HL-60 (cell line): ENCODE measurements at regions not wholly inside any gene's neighbourhood (a gene's known extent, or its start where the extent isn't known, plus 50 kb on each side); places are given as distances from the start of the nearest gene placed in this dataset.
A peak's percentile ranks its signal among the peaks of the same experiment; 100 is the strongest.

Experiments used
- DNase-seq, 2 experiments: peaks; one replicate each; pipeline ENCODE4 v3.0.0-alpha.2; 2010 to 2020; ENCODE audit warnings: low read depth in 1 of 2, low spot score in 1 of 2
- H3K27ac ChIP-seq: fragments of 250-450 bp; sonication (Bioruptor Pico); replicated peaks from 2 replicates; pipeline ENCODE4 v1.5.1; 2020; ENCODE audit warnings: mild to moderate bottlenecking, moderate library complexity
- H3K27me3 ChIP-seq: fragments of 250-450 bp; sonication (Bioruptor Pico); 2 replicates; pipeline ENCODE4 v1.5.1; 2021; ENCODE audit warnings: mild to moderate bottlenecking, moderate library complexity; ENCODE audit not compliant: insufficient read depth, poor library complexity, severe bottlenecking
- H3K4me3 ChIP-seq: replicated peaks from 2 replicates; pipeline ENCODE4 v1.5.1; 2011; ENCODE audit warnings: mild to moderate bottlenecking, control low read depth, low read length; ENCODE audit not compliant: insufficient read depth
- GABPA ChIP-seq: IDR thresholded peaks from 2 replicates; pipeline ENCODE4 v1.6.1; 2012; ENCODE audit warnings: low read depth
- POLR2AphosphoS5 ChIP-seq: IDR thresholded peaks from 2 replicates; pipeline ENCODE4 v1.6.1; 2012; ENCODE audit warnings: low read depth
- SPI1 ChIP-seq: IDR thresholded peaks from 2 replicates; pipeline ENCODE4 v1.6.1; 2012; ENCODE audit warnings: low read depth, mild to moderate bottlenecking, borderline replicate concordance
- TF ChIP-seq, protein P1 (sequence below): IDR thresholded peaks from one replicate; pipeline ENCODE4 v1.5.1; 2011; ENCODE audit warnings: low read length, control low read depth, inconsistent platforms; ENCODE audit not compliant: insufficient read depth
- TF ChIP-seq, protein P2 (sequence below): IDR thresholded peaks from 2 replicates; pipeline ENCODE4 v1.6.1; 2012; ENCODE audit warnings: low read depth; ENCODE audit not compliant: insufficient replicate concordance

DNA sequence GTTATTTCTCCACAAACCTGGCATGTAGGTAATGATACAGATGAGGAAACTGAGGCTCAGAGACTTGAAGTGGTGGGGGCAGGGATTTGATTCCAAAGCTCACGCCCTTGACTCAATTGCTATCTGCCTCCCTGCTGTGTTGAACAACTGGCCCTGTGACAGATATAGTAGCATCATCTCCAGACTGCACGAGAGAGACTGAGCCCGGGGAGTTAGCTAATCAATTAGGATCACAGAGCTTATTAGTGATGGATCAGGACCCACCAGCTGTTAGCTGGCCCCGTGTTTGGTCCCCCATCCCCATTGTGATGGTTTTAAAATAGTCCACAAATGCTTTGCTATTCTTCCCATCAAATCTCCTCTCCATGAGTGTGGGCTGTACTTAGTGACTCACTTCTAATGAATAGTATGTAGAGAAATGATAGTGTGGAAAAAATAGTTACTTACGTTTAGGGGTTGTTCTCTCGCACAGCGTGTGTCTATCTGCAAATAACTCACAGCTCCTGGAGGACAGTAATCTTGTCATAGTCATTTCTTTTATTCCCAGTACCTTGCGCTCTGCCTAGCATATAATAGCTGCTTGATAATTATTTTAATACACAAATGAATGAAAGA is 74.4 kb upstream of the KLF13 start:
- H3K27me3 ChIP-seq, result no peaks in the 10 kb centered on the region
- H3K27ac ChIP-seq, result no peak overlapping the region
- TF ChIP-seq, protein P1, sequence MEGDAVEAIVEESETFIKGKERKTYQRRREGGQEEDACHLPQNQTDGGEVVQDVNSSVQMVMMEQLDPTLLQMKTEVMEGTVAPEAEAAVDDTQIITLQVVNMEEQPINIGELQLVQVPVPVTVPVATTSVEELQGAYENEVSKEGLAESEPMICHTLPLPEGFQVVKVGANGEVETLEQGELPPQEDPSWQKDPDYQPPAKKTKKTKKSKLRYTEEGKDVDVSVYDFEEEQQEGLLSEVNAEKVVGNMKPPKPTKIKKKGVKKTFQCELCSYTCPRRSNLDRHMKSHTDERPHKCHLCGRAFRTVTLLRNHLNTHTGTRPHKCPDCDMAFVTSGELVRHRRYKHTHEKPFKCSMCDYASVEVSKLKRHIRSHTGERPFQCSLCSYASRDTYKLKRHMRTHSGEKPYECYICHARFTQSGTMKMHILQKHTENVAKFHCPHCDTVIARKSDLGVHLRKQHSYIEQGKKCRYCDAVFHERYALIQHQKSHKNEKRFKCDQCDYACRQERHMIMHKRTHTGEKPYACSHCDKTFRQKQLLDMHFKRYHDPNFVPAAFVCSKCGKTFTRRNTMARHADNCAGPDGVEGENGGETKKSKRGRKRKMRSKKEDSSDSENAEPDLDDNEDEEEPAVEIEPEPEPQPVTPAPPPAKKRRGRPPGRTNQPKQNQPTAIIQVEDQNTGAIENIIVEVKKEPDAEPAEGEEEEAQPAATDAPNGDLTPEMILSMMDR, result no peak
- TF ChIP-seq, protein P2, sequence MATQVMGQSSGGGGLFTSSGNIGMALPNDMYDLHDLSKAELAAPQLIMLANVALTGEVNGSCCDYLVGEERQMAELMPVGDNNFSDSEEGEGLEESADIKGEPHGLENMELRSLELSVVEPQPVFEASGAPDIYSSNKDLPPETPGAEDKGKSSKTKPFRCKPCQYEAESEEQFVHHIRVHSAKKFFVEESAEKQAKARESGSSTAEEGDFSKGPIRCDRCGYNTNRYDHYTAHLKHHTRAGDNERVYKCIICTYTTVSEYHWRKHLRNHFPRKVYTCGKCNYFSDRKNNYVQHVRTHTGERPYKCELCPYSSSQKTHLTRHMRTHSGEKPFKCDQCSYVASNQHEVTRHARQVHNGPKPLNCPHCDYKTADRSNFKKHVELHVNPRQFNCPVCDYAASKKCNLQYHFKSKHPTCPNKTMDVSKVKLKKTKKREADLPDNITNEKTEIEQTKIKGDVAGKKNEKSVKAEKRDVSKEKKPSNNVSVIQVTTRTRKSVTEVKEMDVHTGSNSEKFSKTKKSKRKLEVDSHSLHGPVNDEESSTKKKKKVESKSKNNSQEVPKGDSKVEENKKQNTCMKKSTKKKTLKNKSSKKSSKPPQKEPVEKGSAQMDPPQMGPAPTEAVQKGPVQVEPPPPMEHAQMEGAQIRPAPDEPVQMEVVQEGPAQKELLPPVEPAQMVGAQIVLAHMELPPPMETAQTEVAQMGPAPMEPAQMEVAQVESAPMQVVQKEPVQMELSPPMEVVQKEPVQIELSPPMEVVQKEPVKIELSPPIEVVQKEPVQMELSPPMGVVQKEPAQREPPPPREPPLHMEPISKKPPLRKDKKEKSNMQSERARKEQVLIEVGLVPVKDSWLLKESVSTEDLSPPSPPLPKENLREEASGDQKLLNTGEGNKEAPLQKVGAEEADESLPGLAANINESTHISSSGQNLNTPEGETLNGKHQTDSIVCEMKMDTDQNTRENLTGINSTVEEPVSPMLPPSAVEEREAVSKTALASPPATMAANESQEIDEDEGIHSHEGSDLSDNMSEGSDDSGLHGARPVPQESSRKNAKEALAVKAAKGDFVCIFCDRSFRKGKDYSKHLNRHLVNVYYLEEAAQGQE, result no peak
- no peak for TF ChIP-seq GABPA
- no peak for TF ChIP-seq SPI1
- TF ChIP-seq POLR2AphosphoS5, result no peak
- no peak for DNase-seq
- H3K4me3 ChIP-seq, result no peak overlapping the region

DNA sequence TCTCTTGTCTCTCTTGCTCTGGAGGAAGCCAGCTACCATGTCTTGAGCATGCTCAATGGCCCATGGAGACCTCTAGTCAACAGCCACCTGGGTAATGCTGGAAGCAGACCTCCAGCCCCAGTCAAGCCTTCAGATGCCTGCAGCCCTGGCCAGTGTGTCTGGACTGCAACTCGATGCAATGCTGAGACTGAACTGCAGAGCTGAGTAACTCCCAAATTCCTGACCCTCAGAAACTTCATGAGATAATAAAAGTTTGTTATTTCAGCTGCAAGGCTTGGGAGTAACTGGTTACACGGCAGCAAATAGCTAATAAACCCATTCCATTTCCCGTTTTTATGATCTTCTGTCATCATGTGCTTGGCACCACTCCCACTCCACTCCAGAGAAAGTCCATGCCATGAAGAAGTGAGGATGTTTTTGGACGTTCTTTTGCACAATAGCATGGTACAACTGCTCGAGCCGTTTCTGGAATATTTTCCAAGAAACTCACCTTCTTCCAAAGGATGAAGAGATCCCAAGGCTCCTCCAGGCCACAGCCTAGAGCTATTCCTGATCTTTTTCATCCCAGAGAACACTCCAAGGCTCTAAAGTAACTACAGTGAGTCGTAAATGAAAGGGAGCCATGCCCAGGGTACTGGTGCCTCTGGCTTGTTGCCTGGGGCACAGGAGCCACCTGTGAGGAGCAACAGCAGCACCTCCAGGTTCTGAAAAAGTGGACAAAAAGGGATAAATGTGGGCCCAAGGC is 72.0 kb upstream of the KLF13 start:
- Histone ChIP-seq H3K27me3 (no peaks in the 10 kb centered on the region), H3K4me3 (no peak overlapping the region), H3K27ac (no peak overlapping the region)
- DNase-seq, result no peak
- TF ChIP-seq GABPA (no peak), SPI1 (no peak), POLR2AphosphoS5 (no peak)
- TF ChIP-seq, protein P1, result no peak
- TF ChIP-seq, protein P2, result no peak

DNA sequence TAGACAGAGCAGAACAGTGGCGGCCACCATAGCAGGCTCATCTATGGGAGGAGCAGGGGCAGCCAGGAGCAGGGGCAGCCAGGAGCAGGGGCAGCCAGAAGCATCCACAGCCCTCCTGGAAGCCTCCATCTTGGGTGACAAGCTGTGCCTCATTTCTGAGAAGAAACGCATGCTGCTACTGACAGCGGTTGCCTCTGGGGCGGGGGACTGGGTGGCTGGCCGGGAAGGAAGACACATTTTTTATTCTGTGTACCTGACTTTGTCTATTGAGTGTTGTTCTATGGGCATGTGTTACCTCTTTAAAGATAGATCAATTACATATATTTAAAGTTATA is 71.5 kb upstream of the KLF13 start:
- no peak for DNase-seq
- H3K4me3 ChIP-seq, result no peak overlapping the region
- peak overlapping the region; percentile 12; the same call in 1 of the 2 replicates for H3K27ac ChIP-seq
- TF ChIP-seq GABPA (no peak), POLR2AphosphoS5 (no peak), SPI1 (no peak)
- TF ChIP-seq, protein P2, result no peak
- TF ChIP-seq, protein P1, result no peak
- H3K27me3 ChIP-seq, result no peaks in the 10 kb centered on the region
